PFSK-1 (cell line): ENCODE measurements at regions not wholly inside any gene's neighbourhood (a gene's known extent, or its start where the extent isn't known, plus 50 kb on each side); places are given as distances from the start of the nearest gene placed in this dataset.

Experiments used
- FOXP2 ChIP-seq: optimal IDR thresholded peaks from 2 replicates; pipeline ENCODE3; 2011; ENCODE audit warnings: borderline replicate concordance, control low read depth, inconsistent platforms; ENCODE audit not compliant: insufficient read depth; ENCODE audit errors: extremely low read length, extremely low read depth
- POLR2AphosphoS5 ChIP-seq: IDR thresholded peaks from 2 replicates; pipeline ENCODE4 v1.6.1; 2012; ENCODE audit warnings: low read depth, mild to moderate bottlenecking, control low read depth, low read length, moderate library complexity
- SIN3A ChIP-seq: IDR thresholded peaks from 2 replicates; pipeline ENCODE4 v1.6.1; 2012; ENCODE audit warnings: mild to moderate bottlenecking, low read length, moderate library complexity, borderline replicate concordance; ENCODE audit not compliant: insufficient read depth
- TAF1 ChIP-seq: IDR thresholded peaks from 2 replicates; pipeline ENCODE4 v1.6.1; 2012; ENCODE audit warnings: low read length, control low read depth, borderline replicate concordance; ENCODE audit not compliant: insufficient read depth
- TF ChIP-seq, protein P1 (sequence below), 2 experiments: IDR thresholded peaks; 2 replicates each; pipeline versions ENCODE4 v1.6.1 to v1.8.0; 2011 to 2012; ENCODE audit warnings: low read depth in 2 of 2, low read length in 2 of 2, control low read depth in 1 of 2, inconsistent platforms in 1 of 2, mild to moderate bottlenecking in 1 of 2, moderate library complexity in 1 of 2; ENCODE audit not compliant: insufficient read depth in 1 of 2

DNA sequence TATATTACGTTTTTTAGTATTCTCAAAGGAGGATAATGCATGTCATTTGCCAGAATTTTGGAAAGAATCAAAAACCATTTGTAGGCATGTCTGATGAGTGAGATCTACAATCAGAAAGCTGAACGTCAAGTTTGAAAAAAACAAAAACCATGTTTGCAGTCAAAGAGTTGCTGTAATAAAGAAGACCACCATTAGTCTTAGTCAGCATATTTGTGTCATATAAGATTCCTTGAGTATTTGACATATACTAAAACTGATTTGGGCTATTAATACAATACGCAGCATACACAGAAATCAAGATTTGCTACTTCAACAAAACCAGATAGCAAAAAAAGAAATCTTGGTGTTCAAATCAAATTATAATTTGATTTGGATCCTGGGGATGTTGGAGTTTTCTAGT is 247.5 kb downstream of the SAMD5 start:
- no peak for TF ChIP-seq TAF1
- no peak for TF ChIP-seq SIN3A
- no peak for TF ChIP-seq FOXP2
- TF ChIP-seq POLR2AphosphoS5 = no peak
- TF ChIP-seq, protein P1, sequence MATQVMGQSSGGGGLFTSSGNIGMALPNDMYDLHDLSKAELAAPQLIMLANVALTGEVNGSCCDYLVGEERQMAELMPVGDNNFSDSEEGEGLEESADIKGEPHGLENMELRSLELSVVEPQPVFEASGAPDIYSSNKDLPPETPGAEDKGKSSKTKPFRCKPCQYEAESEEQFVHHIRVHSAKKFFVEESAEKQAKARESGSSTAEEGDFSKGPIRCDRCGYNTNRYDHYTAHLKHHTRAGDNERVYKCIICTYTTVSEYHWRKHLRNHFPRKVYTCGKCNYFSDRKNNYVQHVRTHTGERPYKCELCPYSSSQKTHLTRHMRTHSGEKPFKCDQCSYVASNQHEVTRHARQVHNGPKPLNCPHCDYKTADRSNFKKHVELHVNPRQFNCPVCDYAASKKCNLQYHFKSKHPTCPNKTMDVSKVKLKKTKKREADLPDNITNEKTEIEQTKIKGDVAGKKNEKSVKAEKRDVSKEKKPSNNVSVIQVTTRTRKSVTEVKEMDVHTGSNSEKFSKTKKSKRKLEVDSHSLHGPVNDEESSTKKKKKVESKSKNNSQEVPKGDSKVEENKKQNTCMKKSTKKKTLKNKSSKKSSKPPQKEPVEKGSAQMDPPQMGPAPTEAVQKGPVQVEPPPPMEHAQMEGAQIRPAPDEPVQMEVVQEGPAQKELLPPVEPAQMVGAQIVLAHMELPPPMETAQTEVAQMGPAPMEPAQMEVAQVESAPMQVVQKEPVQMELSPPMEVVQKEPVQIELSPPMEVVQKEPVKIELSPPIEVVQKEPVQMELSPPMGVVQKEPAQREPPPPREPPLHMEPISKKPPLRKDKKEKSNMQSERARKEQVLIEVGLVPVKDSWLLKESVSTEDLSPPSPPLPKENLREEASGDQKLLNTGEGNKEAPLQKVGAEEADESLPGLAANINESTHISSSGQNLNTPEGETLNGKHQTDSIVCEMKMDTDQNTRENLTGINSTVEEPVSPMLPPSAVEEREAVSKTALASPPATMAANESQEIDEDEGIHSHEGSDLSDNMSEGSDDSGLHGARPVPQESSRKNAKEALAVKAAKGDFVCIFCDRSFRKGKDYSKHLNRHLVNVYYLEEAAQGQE (IDR thresholded peaks at IDR 0.05; ENCODE audit: insufficient read depth in 1 of 2, low read depth in 2 of 2, low read length in 2 of 2) = no peak

GRCh38 chr6:147756891-147757290 is 248.4 kb downstream of the SAMD5 start:
- no peak for TF ChIP-seq SIN3A
- no peak for TF ChIP-seq FOXP2
- TF ChIP-seq TAF1 = no peak
- TF ChIP-seq, protein P1 (IDR thresholded peaks at IDR 0.05; ENCODE audit: insufficient read depth in 1 of 2, low read depth in 2 of 2, low read length in 2 of 2) = no peak
- no peak for TF ChIP-seq POLR2AphosphoS5

DNA sequence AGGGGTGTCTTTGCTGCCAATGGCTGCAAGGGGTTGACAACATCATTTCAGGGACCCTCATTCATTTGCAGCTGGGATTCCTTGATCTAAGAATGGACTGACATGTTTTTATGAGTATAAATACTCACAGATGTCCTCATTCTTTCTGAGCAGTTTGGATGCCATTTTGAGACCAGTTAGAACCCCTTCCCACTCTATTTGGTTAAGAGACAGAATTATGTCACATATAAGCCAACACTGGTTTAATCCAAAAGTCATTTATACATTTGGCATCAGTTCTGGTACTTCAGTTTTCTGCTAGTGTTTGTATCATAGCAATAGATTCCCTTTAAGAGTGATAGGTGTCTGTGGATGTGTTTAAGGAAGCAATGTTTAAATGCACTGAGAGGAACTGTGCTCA is 248.8 kb downstream of the SAMD5 start:
- TF ChIP-seq, protein P1 (IDR thresholded peaks at IDR 0.05; ENCODE audit: insufficient read depth in 1 of 2, low read depth in 2 of 2, low read length in 2 of 2) = no peak
- TF ChIP-seq TAF1 (no peak), POLR2AphosphoS5 (no peak), FOXP2 (no peak), SIN3A (no peak)

GRCh38 chr6:147758303-147758702 is 249.8 kb downstream of the SAMD5 start:
- TF ChIP-seq FOXP2 = no peak
- TF ChIP-seq, protein P1 (IDR thresholded peaks at IDR 0.05; ENCODE audit: insufficient read depth in 1 of 2, low read depth in 2 of 2, low read length in 2 of 2) = no peak
- TF ChIP-seq SIN3A = no peak
- no peak for TF ChIP-seq TAF1

- TF ChIP-seq, protein P1 (IDR thresholded peaks at IDR 0.05; ENCODE audit: insufficient read depth in 1 of 2, low read depth in 2 of 2, low read length in 2 of 2) = no peak
- TF ChIP-seq TAF1 (no peak), SIN3A (no peak), POLR2AphosphoS5 (no peak), FOXP2 (no peak)
These were observed 250.6 kb downstream of the SAMD5 start for GRCh38 chr6:147759093-147759492.
